ENCODE measurements at regions not wholly inside any gene's neighbourhood (a gene's known extent, or its start where the extent isn't known, plus 50 kb on each side); places are given as distances from the start of the nearest gene placed in this dataset.
"Not testable (repeated sequence)": the region's sequence is repeated elsewhere in the genome, so short reads cannot be mapped to it uniquely, and the experiment has no call there.

GRCh38 chr15:25989327-25989726, 126.2 kb upstream of the ATP10A start:
- WGBS, 5 donors: 91 to 94% (median 92%) methylated on average over 22 to 25 of the region's 25 CpGs
- intact Hi-C loops (cut with DNase I; ENCODE audit: low total_unique reads): no loop called here
- peaks cover 0 to 8% (median 3%) of the 10 kb centered on the region in 4 donors for H3K9me3 ChIP-seq
- no peak overlapping the region for H3K4me3 ChIP-seq
- no peaks in the 10 kb centered on the region for H3K4me1 ChIP-seq
- H3K27ac ChIP-seq: no peak overlapping the region
- no peak for DNase-seq
- H3K36me3 ChIP-seq: no peaks in the 10 kb centered on the region
- no peaks in the 10 kb centered on the region for H3K27me3 ChIP-seq
- TF ChIP-seq CTCF (IDR thresholded peaks at IDR 0.05) (no peak), EP300 (IDR thresholded peaks at IDR 0.05) (no peak), POLR2A (IDR thresholded peaks at IDR 0.05) (no peak), POLR2AphosphoS5 (IDR thresholded peaks at IDR 0.05) (no peak)

- H3K27me3 ChIP-seq; DNase-seq; H3K9me3 ChIP-seq; H3K4me3 ChIP-seq; intact Hi-C loops (cut with DNase I; ENCODE audit: low total_unique reads); H3K36me3 ChIP-seq; H3K4me1 ChIP-seq; H3K27ac ChIP-seq: not testable (repeated sequence)
- WGBS, 5 donors: 84 to 91% (median 89%) methylated on average over 9 of the region's 9 CpGs
Observed at GRCh38 chr15:25988716-25989115, 125.6 kb upstream of the ATP10A start.

- Histone ChIP-seq H3K9me3 (peaks cover 0 to 8% (median 3%) of the 10 kb centered on the region in 4 donors), H3K27me3 (no peaks in the 10 kb centered on the region), H3K4me1 (no peaks in the 10 kb centered on the region), H3K36me3 (no peaks in the 10 kb centered on the region), H3K27ac (no peak overlapping the region), H3K4me3 (no peak overlapping the region)
- intact Hi-C loops (cut with DNase I; ENCODE audit: low total_unique reads): no loop called here
- 39 to 56% (median 49%) methylated on average over 4 of the region's 4 CpGs for WGBS, 5 donors
- no peak for TF ChIP-seq POLR2AphosphoS5 (IDR thresholded peaks at IDR 0.05)
- no peak for TF ChIP-seq POLR2A (IDR thresholded peaks at IDR 0.05)
- TF ChIP-seq CTCF (IDR thresholded peaks at IDR 0.05): no peak
- TF ChIP-seq EP300 (IDR thresholded peaks at IDR 0.05): no peak
- DNase-seq: no peak
Observed at GRCh38 chr15:25987638-25988037, 124.5 kb upstream of the ATP10A start.

GRCh38 chr15:25985165-25985564, 122.0 kb upstream of the ATP10A start:
- TF ChIP-seq EP300 (IDR thresholded peaks at IDR 0.05) (no peak), POLR2AphosphoS5 (IDR thresholded peaks at IDR 0.05) (no peak), CTCF (IDR thresholded peaks at IDR 0.05) (no peak), POLR2A (IDR thresholded peaks at IDR 0.05) (no peak)
- intact Hi-C loops (cut with DNase I; ENCODE audit: low total_unique reads): no loop called here
- no peaks in the 10 kb centered on the region for H3K36me3 ChIP-seq
- H3K27ac ChIP-seq: no peak overlapping the region
- peaks cover 0 to 8% (median 3%) of the 10 kb centered on the region in 4 donors for H3K9me3 ChIP-seq
- H3K4me1 ChIP-seq: no peaks in the 10 kb centered on the region
- DNase-seq: no peak
- H3K27me3 ChIP-seq: no peaks in the 10 kb centered on the region
- 12 to 23% (median 14%) methylated on average over 4 of the region's 4 CpGs for WGBS, 5 donors
- no peak overlapping the region for H3K4me3 ChIP-seq

- no peak overlapping the region for H3K4me3 ChIP-seq
- no peak overlapping the region for H3K27ac ChIP-seq
- H3K9me3 ChIP-seq: peaks cover 0 to 4% (median 0%) of the 10 kb centered on the region in 4 donors
- H3K4me1 ChIP-seq: no peaks in the 10 kb centered on the region
- no peaks in the 10 kb centered on the region for H3K27me3 ChIP-seq
- WGBS, 5 donors: 53 to 76% (median 70%) methylated on average over 6 of the region's 6 CpGs
- H3K36me3 ChIP-seq: no peaks in the 10 kb centered on the region
- DNase-seq: no peak
- no peak for TF ChIP-seq POLR2A (IDR thresholded peaks at IDR 0.05)
- TF ChIP-seq CTCF (IDR thresholded peaks at IDR 0.05): no peak
- intact Hi-C loops (cut with DNase I; ENCODE audit: low total_unique reads): no loop called here
Observed at GRCh38 chr15:25982736-25983135, 119.6 kb upstream of the ATP10A start.
